Vagina (tissue), 2 donors: ENCODE measurements at regions not wholly inside any gene's neighbourhood (a gene's known extent, or its start where the extent isn't known, plus 50 kb on each side); places are given as distances from the start of the nearest gene placed in this dataset.
A peak's percentile ranks its signal among the peaks of the same experiment; 100 is the strongest.

Experiments used
- DNase-seq, 2 donors: peaks; one replicate each; pipeline ENCODE4 v3.0.0-alpha.2; 2017; ENCODE audit errors: extremely low spot score in 2 of 2
- H3K27ac ChIP-seq: fragments of 200-600 bp; sonication (generic); one replicate; pipeline ENCODE4 v1.5.1; 2019
- H3K27me3 ChIP-seq: fragments of 200-600 bp; sonication (generic); one replicate; pipeline ENCODE4 v1.5.1; 2019
- H3K36me3 ChIP-seq, 2 donors: fragments of 200-600 bp; sonication (generic); one replicate each; pipeline ENCODE4 v1.5.1; 2017 to 2019
- H3K4me1 ChIP-seq: fragments of 200-600 bp; sonication (generic); one replicate; pipeline ENCODE4 v1.5.1; 2019
- H3K4me3 ChIP-seq, 2 donors: fragments of 200-600 bp; sonication (generic); 1 replicate in 1 of 2; 2 replicates in 1 of 2; pipeline ENCODE4 v1.5.1; 2016 to 2019
- H3K9me3 ChIP-seq: fragments of 200-600 bp; sonication (generic); one replicate; pipeline ENCODE4 v1.5.1; 2019
- CTCF ChIP-seq, 3 experiments: fragments of 450-650 bp in 2 of 3; fragments of 200-600 bp in 1 of 3; sonication (generic) in 1 of 3; IDR thresholded peaks; one replicate each; pipeline ENCODE4 v1.5.1; 2017 to 2019; ENCODE audit warnings: antibody characterized with exemption in 3 of 3, mild to moderate bottlenecking in 2 of 3, moderate library complexity in 2 of 3
- POLR2A ChIP-seq, 2 donors: fragments of 450-650 bp; IDR thresholded peaks; one replicate each; pipeline ENCODE4 v1.6.1; 2017; ENCODE audit warnings: antibody characterized with exemption in 2 of 2, mild to moderate bottlenecking in 2 of 2, moderate library complexity in 2 of 2
- POLR2AphosphoS5 ChIP-seq, 2 donors: sonication (generic); formaldehyde crosslinking; IDR thresholded peaks; one replicate each; pipeline ENCODE4 v1.9.0; 2017; ENCODE audit warnings: antibody characterized with exemption in 2 of 2, mild to moderate bottlenecking in 2 of 2, low read depth in 1 of 2; ENCODE audit not compliant: insufficient read depth in 1 of 2
- intact Hi-C: fragments of 100-400 bp; cut with DNase I; formaldehyde crosslinking; loops from one replicate; pipeline ENCODE4 v1.15.1; 2023

GRCh38 chr2:177131858-177132257 lies 80.7 kb upstream of the HNRNPA3 start:
- H3K4me3 ChIP-seq: no peak overlapping the region
- no peak for DNase-seq
- H3K9me3 ChIP-seq: no peaks in the 10 kb centered on the region
- H3K27ac ChIP-seq: no peak overlapping the region
- intact Hi-C loops: no loop called here
- H3K27me3 ChIP-seq: no peaks in the 10 kb centered on the region
- no peak for TF ChIP-seq CTCF (IDR thresholded peaks at IDR 0.05)
- no peak for TF ChIP-seq POLR2AphosphoS5 (IDR thresholded peaks at IDR 0.05; ENCODE audit: insufficient read depth in 1 of 2, low read depth in 1 of 2)
- no peak for TF ChIP-seq POLR2A (IDR thresholded peaks at IDR 0.05)
- H3K36me3 ChIP-seq: no peaks in the 10 kb centered on the region
- no peaks in the 10 kb centered on the region for H3K4me1 ChIP-seq

GRCh38 chr2:177138823-177139222 lies 73.8 kb upstream of the HNRNPA3 start:
- Histone ChIP-seq H3K4me1 (no peaks in the 10 kb centered on the region), H3K9me3 (no peaks in the 10 kb centered on the region), H3K27ac (no peak overlapping the region), H3K4me3 (no peak overlapping the region), H3K27me3 (no peaks in the 10 kb centered on the region), H3K36me3 (no peaks in the 10 kb centered on the region)
- intact Hi-C loops: no loop called here
- no peak for DNase-seq
- TF ChIP-seq CTCF (IDR thresholded peaks at IDR 0.05) (no peak), POLR2AphosphoS5 (IDR thresholded peaks at IDR 0.05; ENCODE audit: insufficient read depth in 1 of 2, low read depth in 1 of 2) (no peak), POLR2A (IDR thresholded peaks at IDR 0.05) (no peak)

- DNase-seq: no peak
- Histone ChIP-seq H3K4me3 (no peak overlapping the region), H3K36me3 (no peaks in the 10 kb centered on the region), H3K27me3 (no peaks in the 10 kb centered on the region), H3K27ac (no peak overlapping the region), H3K4me1 (no peaks in the 10 kb centered on the region), H3K9me3 (no peaks in the 10 kb centered on the region)
- no peak for TF ChIP-seq POLR2AphosphoS5 (IDR thresholded peaks at IDR 0.05; ENCODE audit: insufficient read depth in 1 of 2, low read depth in 1 of 2)
- TF ChIP-seq POLR2A (IDR thresholded peaks at IDR 0.05): no peak
- no peak for TF ChIP-seq CTCF (IDR thresholded peaks at IDR 0.05)
- intact Hi-C loops: loop anchor here (10.0 kb wide), 3 partner anchors 327 to 1017 kb away; partner anchors contain the start of genes HOXD8 and HOXD9
Observed at GRCh38 chr2:177141866-177142265, 70.7 kb upstream of the HNRNPA3 start.

GRCh38 chr2:177143444-177143843 lies 69.2 kb upstream of the HNRNPA3 start:
- intact Hi-C loops: loop anchor here (10.0 kb wide), 3 partner anchors 329 to 1019 kb away; partner anchors contain the start of genes HOXD8 and HOXD9
- H3K36me3 ChIP-seq: no peaks in the 10 kb centered on the region
- no peaks in the 10 kb centered on the region for H3K9me3 ChIP-seq
- TF ChIP-seq POLR2A (IDR thresholded peaks at IDR 0.05) (no peak), POLR2AphosphoS5 (IDR thresholded peaks at IDR 0.05; ENCODE audit: insufficient read depth in 1 of 2, low read depth in 1 of 2) (peak in 1 of 2 donors; percentile 92)
- H3K27me3 ChIP-seq: no peaks in the 10 kb centered on the region
- no peak for DNase-seq
- H3K27ac ChIP-seq: no peak overlapping the region
- H3K4me1 ChIP-seq: peaks cover 4% of the 10 kb centered on the region
- no peak overlapping the region for H3K4me3 ChIP-seq

DNA sequence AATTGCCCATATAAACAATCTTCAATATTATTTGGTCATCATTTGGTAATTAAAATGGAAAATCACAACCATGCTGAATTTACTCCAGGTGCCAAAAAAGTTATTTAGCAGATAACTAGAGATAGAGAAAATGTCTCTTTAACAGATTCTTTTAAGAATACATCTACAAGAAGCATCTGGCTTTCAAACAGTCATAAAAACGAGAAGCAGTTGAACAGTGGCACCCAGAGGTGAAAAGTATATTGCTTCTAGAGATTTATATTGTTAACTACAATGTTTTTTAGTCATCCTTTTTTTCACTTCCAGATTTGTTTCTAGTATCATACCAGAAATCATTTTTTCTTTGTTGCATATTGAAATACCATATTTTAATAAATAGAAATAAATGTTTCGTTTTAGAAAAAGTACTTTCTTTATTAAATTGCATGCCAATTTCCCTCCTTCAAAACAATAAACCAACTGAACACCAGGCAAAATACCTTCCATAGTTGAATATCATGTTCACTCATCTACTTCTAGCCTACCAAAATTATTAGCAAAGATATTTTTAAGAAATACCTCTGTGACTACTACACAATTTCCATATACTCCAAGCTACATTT lies 65.4 kb upstream of the HNRNPA3 start:
- H3K36me3 ChIP-seq: no peaks in the 10 kb centered on the region
- no peaks in the 10 kb centered on the region for H3K27me3 ChIP-seq
- H3K4me1 ChIP-seq: peaks cover 6% of the 10 kb centered on the region
- intact Hi-C loops: loop anchor here (10.0 kb wide), 3 partner anchors 332 to 1022 kb away; partner anchors contain the start of genes HOXD8 and HOXD9
- TF ChIP-seq POLR2A (IDR thresholded peaks at IDR 0.05): no peak
- TF ChIP-seq POLR2AphosphoS5 (IDR thresholded peaks at IDR 0.05; ENCODE audit: insufficient read depth in 1 of 2, low read depth in 1 of 2): peak in 1 of 2 donors; percentile 79
- TF ChIP-seq CTCF (IDR thresholded peaks at IDR 0.05): peak in 2 of 3 experiments; percentile 44 to 45
- no peak for DNase-seq
- peak overlapping the region; percentile 1 for H3K27ac ChIP-seq
- no peak overlapping the region for H3K4me3 ChIP-seq
- H3K9me3 ChIP-seq: no peaks in the 10 kb centered on the region
